Panc1 (cell line): ENCODE measurements at regions not wholly inside any gene's neighbourhood (a gene's known extent, or its start where the extent isn't known, plus 50 kb on each side); places are given as distances from the start of the nearest gene placed in this dataset.

ENCODE experiments used
- ATAC-seq: fragments of 200-7000 bp; cut with Tn5 transposase; 2 replicates; pipeline ENCODE4 v1.9.1; 2020; ENCODE audit warnings: mild to moderate bottlenecking, moderate library complexity
- BruUV-seq: library from RNA; stranded (reverse); fragments of 400-500 nt; replicated peaks from 2 replicates; lab custom pipeline; 2021; lab: Mats Ljungman, UMichigan
- CTCF ChIA-PET: fragments of 300-600 bp; sonication (Branson Sonifier 250); formaldehyde crosslinking; loops from one replicate; lab custom pipeline; 2022; ENCODE audit warnings: antibody characterized with exemption; lab: Charles Lee
- POLR2A ChIA-PET: fragments of 300-600 bp; sonication (Branson Sonifier 250); formaldehyde crosslinking; loops from one replicate; lab custom pipeline; 2022; ENCODE audit warnings: antibody characterized with exemption; lab: Charles Lee
- DNase-seq: peaks from one replicate; pipeline ENCODE4 v3.0.0-alpha.2; 2010; ENCODE audit warnings: low read depth, low spot score
- H3K27ac ChIP-seq: 2 replicates; pipeline ENCODE4 v1.5.1; 2011; ENCODE audit warnings: mild to moderate bottlenecking, low read length, inconsistent platforms
- H3K27me3 ChIP-seq: fragments of 200-500 bp; sonication (Bioruptor generic); 2 replicates; pipeline ENCODE4 v1.6.0; 2014; ENCODE audit warnings: low read length, inconsistent platforms; ENCODE audit not compliant: control insufficient read depth, insufficient read depth
- H3K36me3 ChIP-seq: fragments of 200-500 bp; sonication (Bioruptor generic); 2 replicates; pipeline ENCODE4 v1.5.1; 2014; ENCODE audit warnings: inconsistent platforms, mild to moderate bottlenecking, low read length, moderate library complexity; ENCODE audit not compliant: control insufficient read depth, insufficient read depth
- H3K4me1 ChIP-seq: 2 replicates; pipeline ENCODE4 v1.5.1; 2011; ENCODE audit warnings: inconsistent platforms, mild to moderate bottlenecking, low read length, moderate library complexity; ENCODE audit not compliant: control insufficient read depth, insufficient read depth
- H3K4me3 ChIP-seq, 2 experiments: 2 replicates each; pipeline ENCODE4 v1.5.1; 2011 to 2012; ENCODE audit warnings: low read depth in 2 of 2, low read length in 2 of 2, mild to moderate bottlenecking in 2 of 2, inconsistent platforms in 1 of 2, moderate library complexity in 1 of 2
- H3K9me3 ChIP-seq: fragments of 200-500 bp; sonication (Bioruptor generic); 2 replicates; pipeline ENCODE4 v1.5.1; 2014; ENCODE audit warnings: low read depth, mild to moderate bottlenecking, inconsistent platforms, low read length, moderate library complexity; ENCODE audit not compliant: control insufficient read depth, insufficient read depth
- POLR2AphosphoS5 ChIP-seq: IDR thresholded peaks from 2 replicates; pipeline ENCODE4 v1.6.1; 2012; ENCODE audit warnings: mild to moderate bottlenecking, low read depth, low read length, moderate library complexity
- SIN3A ChIP-seq: IDR thresholded peaks from 2 replicates; pipeline ENCODE4 v1.6.1; 2012; ENCODE audit warnings: low read depth, mild to moderate bottlenecking, low read length, moderate library complexity, borderline replicate concordance; ENCODE audit not compliant: insufficient read depth
- TCF7L2 ChIP-seq: IDR thresholded peaks from 2 replicates; pipeline ENCODE4 v1.6.1; 2011; ENCODE audit warnings: mild to moderate bottlenecking, low read depth, low read length, inconsistent platforms
- in situ Hi-C: cut with HindIII; loops from 2 replicates; pipeline ENCODE4 v1.10.0; 2016; ENCODE audit warnings: low sequenced_read_pairs, low pct_unique_long_range_greater_than_20kb
- intact Hi-C: fragments of 100-400 bp; cut with micrococcal nuclease; formaldehyde crosslinking; loops from one replicate; pipeline ENCODE4 v1.10.0; 2022; ENCODE audit not compliant: unreplicated experiment
- TF ChIP-seq, protein P1 (sequence below): fragments of 450-650 bp; IDR thresholded peaks from 2 replicates; pipeline ENCODE4 v1.5.1; 2017; ENCODE audit warnings: mild to moderate bottlenecking
- TF ChIP-seq, protein P2 (sequence below), 2 experiments: IDR thresholded peaks; 2 replicates each; pipeline ENCODE4 v1.6.1; 2011 to 2012; ENCODE audit warnings: low read depth in 2 of 2, control low read depth in 1 of 2, low read length in 1 of 2, mild to moderate bottlenecking in 1 of 2, moderate library complexity in 1 of 2; ENCODE audit not compliant: insufficient read depth in 1 of 2

DNA sequence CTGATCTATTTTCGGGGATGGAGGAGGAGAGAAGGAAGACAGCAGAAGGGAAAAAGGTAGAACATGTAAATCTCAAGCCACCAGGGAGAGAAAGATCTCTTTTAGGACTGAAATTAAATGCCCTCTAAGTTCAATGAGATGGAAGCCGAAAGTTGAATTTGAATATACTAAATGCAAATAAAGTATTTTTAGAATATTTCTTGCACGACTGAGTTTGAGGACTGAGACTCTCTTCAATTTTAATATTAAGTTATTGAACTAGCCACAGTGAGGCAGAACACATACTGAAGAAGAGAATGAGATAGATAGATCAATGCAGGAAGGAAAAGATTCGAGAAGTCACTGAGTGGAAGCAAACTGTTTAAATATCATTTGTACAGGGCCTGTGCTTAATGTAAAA is 399.9 kb upstream of the CBLB start:
- no peak for DNase-seq
- intact Hi-C loops (no loop called here), in situ Hi-C loops (no loop called here)
- POLR2A ChIA-PET: no interaction called here
- no peak overlapping the region for H3K4me3 ChIP-seq
- no peak overlapping the region for H3K27ac ChIP-seq
- TF ChIP-seq POLR2AphosphoS5 (no peak), SIN3A (no peak), TCF7L2 (no peak)
- TF ChIP-seq, protein P1, sequence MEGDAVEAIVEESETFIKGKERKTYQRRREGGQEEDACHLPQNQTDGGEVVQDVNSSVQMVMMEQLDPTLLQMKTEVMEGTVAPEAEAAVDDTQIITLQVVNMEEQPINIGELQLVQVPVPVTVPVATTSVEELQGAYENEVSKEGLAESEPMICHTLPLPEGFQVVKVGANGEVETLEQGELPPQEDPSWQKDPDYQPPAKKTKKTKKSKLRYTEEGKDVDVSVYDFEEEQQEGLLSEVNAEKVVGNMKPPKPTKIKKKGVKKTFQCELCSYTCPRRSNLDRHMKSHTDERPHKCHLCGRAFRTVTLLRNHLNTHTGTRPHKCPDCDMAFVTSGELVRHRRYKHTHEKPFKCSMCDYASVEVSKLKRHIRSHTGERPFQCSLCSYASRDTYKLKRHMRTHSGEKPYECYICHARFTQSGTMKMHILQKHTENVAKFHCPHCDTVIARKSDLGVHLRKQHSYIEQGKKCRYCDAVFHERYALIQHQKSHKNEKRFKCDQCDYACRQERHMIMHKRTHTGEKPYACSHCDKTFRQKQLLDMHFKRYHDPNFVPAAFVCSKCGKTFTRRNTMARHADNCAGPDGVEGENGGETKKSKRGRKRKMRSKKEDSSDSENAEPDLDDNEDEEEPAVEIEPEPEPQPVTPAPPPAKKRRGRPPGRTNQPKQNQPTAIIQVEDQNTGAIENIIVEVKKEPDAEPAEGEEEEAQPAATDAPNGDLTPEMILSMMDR: no peak
- TF ChIP-seq, protein P2, sequence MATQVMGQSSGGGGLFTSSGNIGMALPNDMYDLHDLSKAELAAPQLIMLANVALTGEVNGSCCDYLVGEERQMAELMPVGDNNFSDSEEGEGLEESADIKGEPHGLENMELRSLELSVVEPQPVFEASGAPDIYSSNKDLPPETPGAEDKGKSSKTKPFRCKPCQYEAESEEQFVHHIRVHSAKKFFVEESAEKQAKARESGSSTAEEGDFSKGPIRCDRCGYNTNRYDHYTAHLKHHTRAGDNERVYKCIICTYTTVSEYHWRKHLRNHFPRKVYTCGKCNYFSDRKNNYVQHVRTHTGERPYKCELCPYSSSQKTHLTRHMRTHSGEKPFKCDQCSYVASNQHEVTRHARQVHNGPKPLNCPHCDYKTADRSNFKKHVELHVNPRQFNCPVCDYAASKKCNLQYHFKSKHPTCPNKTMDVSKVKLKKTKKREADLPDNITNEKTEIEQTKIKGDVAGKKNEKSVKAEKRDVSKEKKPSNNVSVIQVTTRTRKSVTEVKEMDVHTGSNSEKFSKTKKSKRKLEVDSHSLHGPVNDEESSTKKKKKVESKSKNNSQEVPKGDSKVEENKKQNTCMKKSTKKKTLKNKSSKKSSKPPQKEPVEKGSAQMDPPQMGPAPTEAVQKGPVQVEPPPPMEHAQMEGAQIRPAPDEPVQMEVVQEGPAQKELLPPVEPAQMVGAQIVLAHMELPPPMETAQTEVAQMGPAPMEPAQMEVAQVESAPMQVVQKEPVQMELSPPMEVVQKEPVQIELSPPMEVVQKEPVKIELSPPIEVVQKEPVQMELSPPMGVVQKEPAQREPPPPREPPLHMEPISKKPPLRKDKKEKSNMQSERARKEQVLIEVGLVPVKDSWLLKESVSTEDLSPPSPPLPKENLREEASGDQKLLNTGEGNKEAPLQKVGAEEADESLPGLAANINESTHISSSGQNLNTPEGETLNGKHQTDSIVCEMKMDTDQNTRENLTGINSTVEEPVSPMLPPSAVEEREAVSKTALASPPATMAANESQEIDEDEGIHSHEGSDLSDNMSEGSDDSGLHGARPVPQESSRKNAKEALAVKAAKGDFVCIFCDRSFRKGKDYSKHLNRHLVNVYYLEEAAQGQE (IDR thresholded peaks at IDR 0.05; ENCODE audit: insufficient read depth in 1 of 2, low read depth in 2 of 2, low read length in 1 of 2): no peak
- H3K36me3 ChIP-seq: no peaks in the 10 kb centered on the region
- CTCF ChIA-PET: no interaction called here
- no TSS peak for BruUV-seq
- ATAC-seq: no peak
- no peaks in the 10 kb centered on the region for H3K27me3 ChIP-seq
- no peaks in the 10 kb centered on the region for H3K9me3 ChIP-seq
- H3K4me1 ChIP-seq: no peaks in the 10 kb centered on the region

DNA sequence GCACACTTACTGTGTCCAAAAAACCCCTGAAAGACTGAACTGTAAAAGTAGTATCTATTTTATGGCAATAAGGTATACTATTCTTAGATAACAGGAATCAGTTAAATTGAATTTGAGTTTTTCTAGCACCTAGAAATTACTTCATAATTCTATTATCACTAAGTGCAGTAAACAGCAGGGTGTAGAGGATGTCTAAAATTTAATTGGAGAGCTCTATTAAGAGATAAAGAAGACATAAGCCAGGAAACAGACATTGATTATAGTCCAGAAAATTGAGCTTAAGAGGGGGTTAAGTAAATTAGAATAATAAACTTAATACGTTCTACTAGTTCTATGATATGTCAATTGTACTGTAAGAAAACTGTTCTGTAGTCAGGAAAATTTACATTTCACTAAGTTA is 403.5 kb upstream of the CBLB start:
- TF ChIP-seq POLR2AphosphoS5: no peak
- TF ChIP-seq TCF7L2: no peak
- TF ChIP-seq, protein P1: no peak
- TF ChIP-seq, protein P2 (IDR thresholded peaks at IDR 0.05; ENCODE audit: insufficient read depth in 1 of 2, low read depth in 2 of 2, low read length in 1 of 2): no peak
- TF ChIP-seq SIN3A: no peak
- no peak overlapping the region for H3K4me3 ChIP-seq
- H3K36me3 ChIP-seq: no peaks in the 10 kb centered on the region
- no TSS peak for BruUV-seq
- no peaks in the 10 kb centered on the region for H3K27me3 ChIP-seq
- no peak for DNase-seq
- CTCF ChIA-PET: no interaction called here
- in situ Hi-C loops: no loop called here
- intact Hi-C loops: no loop called here
- no peak for ATAC-seq
- POLR2A ChIA-PET: no interaction called here
- H3K9me3 ChIP-seq: no peaks in the 10 kb centered on the region
- no peak overlapping the region for H3K27ac ChIP-seq
- H3K4me1 ChIP-seq: no peaks in the 10 kb centered on the region
